Mesothelial cell of epicardium (in vitro differentiated cells): ENCODE measurements at regions not wholly inside any gene's neighbourhood (a gene's known extent, or its start where the extent isn't known, plus 50 kb on each side); places are given as distances from the start of the nearest gene placed in this dataset.

Experiments
- DNase-seq, 2 experiments: peaks; one replicate each; pipeline ENCODE4 v3.0.0; 2021; ENCODE audit warnings: low spot score in 2 of 2; ENCODE audit not compliant: unreplicated experiment in 2 of 2
- H3K27ac Mint-ChIP-seq: 2 replicates; pipeline ENCODE4 v1.8.0; 2021; ENCODE audit warnings: mixed read lengths
- H3K27me3 Mint-ChIP-seq: 2 replicates; pipeline ENCODE4 v1.8.0; 2021; ENCODE audit warnings: low read depth, mixed read lengths
- H3K36me3 Mint-ChIP-seq: 2 replicates; pipeline ENCODE4 v1.8.0; 2021; ENCODE audit warnings: mixed read lengths
- H3K4me1 Mint-ChIP-seq: 2 replicates; pipeline ENCODE4 v1.8.0; 2021; ENCODE audit warnings: mixed read lengths
- H3K4me3 Mint-ChIP-seq: 2 replicates; pipeline ENCODE4 v1.8.0; 2021; ENCODE audit warnings: mild to moderate bottlenecking, moderate library complexity, mixed read lengths
- H3K9me3 Mint-ChIP-seq: 2 replicates; pipeline ENCODE4 v1.8.0; 2021; ENCODE audit warnings: mixed read lengths
- CTCF ChIP-seq: fragments of 200-600 bp; sonication (generic); IDR thresholded peaks from one replicate; pipeline ENCODE4 v1.5.0; 2021; ENCODE audit warnings: antibody characterized with exemption; ENCODE audit not compliant: unreplicated experiment

- no peak for TF ChIP-seq CTCF
- no peak for DNase-seq
- Mint-ChIP-seq H3K4me1 (no peaks in the 10 kb centered on the region), H3K27me3 (peaks cover 12% of the 10 kb centered on the region), H3K9me3 (no peaks in the 10 kb centered on the region), H3K36me3 (no peaks in the 10 kb centered on the region), H3K27ac (no peak overlapping the region), H3K4me3 (no peak overlapping the region)
Observed at GRCh38 chr14:29236401-29236800, 469.8 kb downstream of the FOXG1 start.

- H3K9me3 Mint-ChIP-seq, result no peaks in the 10 kb centered on the region
- TF ChIP-seq CTCF, result no peak
- H3K4me3 Mint-ChIP-seq, result no peak overlapping the region
- H3K36me3 Mint-ChIP-seq, result no peaks in the 10 kb centered on the region
- H3K27me3 Mint-ChIP-seq, result peaks cover 12% of the 10 kb centered on the region
- H3K27ac Mint-ChIP-seq, result no peak overlapping the region
- H3K4me1 Mint-ChIP-seq, result no peaks in the 10 kb centered on the region
- no peak for DNase-seq
Observed at GRCh38 chr14:29236848-29237247, 470.3 kb downstream of the FOXG1 start.

DNA sequence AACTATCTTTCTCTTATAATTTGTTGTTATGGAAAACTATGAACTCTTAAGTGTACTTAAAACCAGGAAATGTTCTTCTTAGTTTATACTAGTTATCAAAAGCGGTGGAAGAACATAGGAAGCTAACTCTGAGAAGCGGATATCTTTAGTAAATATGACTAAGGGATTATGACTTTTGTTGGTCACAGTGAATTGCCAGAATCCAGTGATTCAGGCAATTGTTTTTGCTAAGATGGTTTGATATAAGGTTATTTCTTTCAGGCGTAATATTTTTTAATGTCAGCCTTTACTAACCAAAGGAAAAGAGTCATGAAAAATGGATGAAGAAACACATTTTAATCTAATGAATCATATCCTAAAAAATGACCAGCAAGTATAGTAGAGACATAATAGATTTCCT is 473.5 kb downstream of the FOXG1 start:
- Mint-ChIP-seq H3K4me1 (no peaks in the 10 kb centered on the region), H3K27ac (no peak overlapping the region), H3K4me3 (no peak overlapping the region), H3K36me3 (no peaks in the 10 kb centered on the region), H3K27me3 (peaks cover 5% of the 10 kb centered on the region), H3K9me3 (no peaks in the 10 kb centered on the region)
- no peak for DNase-seq
- TF ChIP-seq CTCF, result no peak

DNA sequence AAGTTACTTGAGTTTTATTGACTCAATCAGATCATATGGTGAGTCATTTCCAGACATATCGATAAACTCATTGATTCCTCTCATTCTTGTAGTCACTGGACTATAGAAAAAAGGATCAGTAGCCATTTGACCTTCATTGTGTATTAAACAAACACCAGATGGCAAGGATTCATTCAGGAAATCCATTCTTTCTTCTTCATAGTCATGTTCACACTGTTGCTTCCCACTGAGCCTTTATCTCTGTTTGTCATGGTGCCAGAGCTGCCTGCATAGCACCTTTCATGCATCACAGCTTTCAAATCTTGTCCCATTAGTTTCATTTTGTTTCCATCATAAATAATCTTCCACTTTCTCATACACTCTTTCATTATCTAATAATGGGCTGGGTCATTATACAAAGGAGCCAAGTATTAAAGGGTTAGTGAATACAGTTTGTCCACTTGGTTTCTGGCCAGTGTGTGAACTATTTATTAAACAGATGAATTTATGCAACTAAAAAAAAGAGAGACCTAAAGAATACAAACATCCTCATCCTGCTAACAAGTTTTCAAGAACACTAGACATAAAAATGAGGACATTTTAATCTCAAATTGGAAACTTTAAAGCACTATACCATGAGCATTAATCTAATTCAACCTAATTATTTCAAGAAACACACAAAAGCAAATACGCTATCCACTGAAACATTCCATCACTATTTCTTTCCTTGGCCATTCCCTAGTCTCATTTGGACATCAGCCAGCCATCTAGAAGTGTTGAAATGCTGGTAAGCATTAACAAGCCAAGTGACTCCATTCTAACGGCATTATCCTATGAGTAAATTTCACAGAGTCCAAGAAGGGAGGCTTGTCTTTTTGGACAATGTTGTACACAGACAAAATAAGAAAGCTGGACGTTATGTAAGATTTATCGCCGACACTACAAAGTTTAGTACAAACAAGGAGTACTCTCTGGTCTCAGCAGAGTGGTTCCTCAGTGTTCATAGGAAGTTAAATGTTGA is 476.5 kb downstream of the FOXG1 start:
- Mint-ChIP-seq H3K36me3 (no peaks in the 10 kb centered on the region), H3K4me1 (no peaks in the 10 kb centered on the region), H3K9me3 (no peaks in the 10 kb centered on the region), H3K27ac (no peak overlapping the region), H3K4me3 (no peak overlapping the region), H3K27me3 (no peaks in the 10 kb centered on the region)
- no peak for TF ChIP-seq CTCF
- no peak for DNase-seq

DNA sequence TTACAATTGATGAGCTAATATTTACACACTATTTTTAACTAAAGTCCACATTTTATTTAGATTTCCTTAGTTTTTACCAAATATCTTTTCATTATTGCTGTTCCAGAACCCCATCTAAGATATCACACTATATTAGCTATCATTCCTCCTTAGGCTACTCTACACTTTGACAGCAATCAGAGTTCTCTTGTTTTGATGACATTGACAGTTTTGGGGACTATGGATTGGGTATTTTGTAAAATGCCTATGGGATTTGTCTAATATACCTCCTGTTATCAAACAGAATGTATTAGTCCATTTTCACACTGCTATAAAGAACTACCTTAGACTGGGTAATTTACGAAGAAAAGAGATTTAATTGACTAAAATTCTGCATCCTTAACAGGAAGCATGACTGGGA is 489.1 kb downstream of the FOXG1 start:
- DNase-seq, result no peak
- Mint-ChIP-seq H3K27me3 (no peaks in the 10 kb centered on the region), H3K36me3 (no peaks in the 10 kb centered on the region), H3K4me1 (no peaks in the 10 kb centered on the region), H3K4me3 (no peak overlapping the region), H3K9me3 (peaks cover 27% of the 10 kb centered on the region), H3K27ac (no peak overlapping the region)
- TF ChIP-seq CTCF, result no peak
